ENCODE measurements at regions not wholly inside any gene's neighbourhood (a gene's known extent, or its start where the extent isn't known, plus 50 kb on each side); places are given as distances from the start of the nearest gene placed in this dataset.

DNA sequence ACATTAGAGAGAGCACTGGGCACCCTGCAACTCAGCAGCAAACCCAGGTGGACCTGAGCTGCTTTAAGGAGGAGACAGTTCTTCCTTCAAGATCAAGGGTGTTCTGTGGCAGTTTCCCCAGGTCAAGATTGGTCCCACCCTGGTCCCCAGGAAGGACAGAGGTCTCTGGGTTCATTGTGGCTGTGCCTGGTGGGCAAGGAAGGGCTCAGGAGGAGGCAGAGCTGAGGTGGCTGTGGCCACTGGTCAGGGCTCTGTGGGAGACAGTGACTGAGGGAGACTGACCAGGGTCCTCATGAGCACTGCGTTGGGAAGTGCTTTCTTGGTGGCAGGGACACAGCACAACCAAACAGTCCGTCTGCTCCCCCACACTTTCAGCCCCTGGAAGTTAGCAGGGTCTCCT, 141.3 kb downstream of the FCRL5 start:
- TF ChIP-seq, protein P1, sequence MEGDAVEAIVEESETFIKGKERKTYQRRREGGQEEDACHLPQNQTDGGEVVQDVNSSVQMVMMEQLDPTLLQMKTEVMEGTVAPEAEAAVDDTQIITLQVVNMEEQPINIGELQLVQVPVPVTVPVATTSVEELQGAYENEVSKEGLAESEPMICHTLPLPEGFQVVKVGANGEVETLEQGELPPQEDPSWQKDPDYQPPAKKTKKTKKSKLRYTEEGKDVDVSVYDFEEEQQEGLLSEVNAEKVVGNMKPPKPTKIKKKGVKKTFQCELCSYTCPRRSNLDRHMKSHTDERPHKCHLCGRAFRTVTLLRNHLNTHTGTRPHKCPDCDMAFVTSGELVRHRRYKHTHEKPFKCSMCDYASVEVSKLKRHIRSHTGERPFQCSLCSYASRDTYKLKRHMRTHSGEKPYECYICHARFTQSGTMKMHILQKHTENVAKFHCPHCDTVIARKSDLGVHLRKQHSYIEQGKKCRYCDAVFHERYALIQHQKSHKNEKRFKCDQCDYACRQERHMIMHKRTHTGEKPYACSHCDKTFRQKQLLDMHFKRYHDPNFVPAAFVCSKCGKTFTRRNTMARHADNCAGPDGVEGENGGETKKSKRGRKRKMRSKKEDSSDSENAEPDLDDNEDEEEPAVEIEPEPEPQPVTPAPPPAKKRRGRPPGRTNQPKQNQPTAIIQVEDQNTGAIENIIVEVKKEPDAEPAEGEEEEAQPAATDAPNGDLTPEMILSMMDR (IDR thresholded peaks at IDR 0.05; ENCODE audit: control extremely low read depth, extremely low read depth, low read depth, missing control alignments): no peak
- no peak for DNase-seq (ENCODE audit: extremely low spot score)
- ChIA-PET POLR2A (no interaction called here), CTCF (interaction anchor here (1.1 kb wide), 1 partner anchor 8 kb away, joined by 3 read pairs; no protein-coding TSS in a partner anchor)

DNA sequence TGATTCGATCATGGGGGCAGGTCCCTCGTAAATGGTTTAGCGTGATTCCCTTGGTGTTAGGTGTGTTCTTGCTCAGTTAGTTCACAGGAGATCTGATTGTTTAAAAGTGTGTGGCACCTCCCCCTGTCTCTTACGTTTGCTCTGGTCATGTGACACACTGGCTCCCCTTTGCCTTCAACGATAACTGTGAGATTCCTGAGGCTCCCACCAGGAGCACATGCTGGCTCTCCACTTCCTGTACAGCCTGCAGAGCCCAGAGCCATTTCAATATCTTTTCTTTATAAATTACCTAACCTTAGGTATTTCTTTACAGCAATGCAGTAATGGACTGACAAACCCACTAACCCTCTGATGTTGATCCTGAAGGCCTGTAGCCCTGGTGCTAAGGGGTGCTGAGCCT, 141.9 kb downstream of the FCRL5 start:
- TF ChIP-seq, protein P1 (IDR thresholded peaks at IDR 0.05; ENCODE audit: control extremely low read depth, extremely low read depth, low read depth, missing control alignments): no peak
- ChIA-PET CTCF (no interaction called here), POLR2A (no interaction called here)
- DNase-seq (ENCODE audit: extremely low spot score): no peak

DNA sequence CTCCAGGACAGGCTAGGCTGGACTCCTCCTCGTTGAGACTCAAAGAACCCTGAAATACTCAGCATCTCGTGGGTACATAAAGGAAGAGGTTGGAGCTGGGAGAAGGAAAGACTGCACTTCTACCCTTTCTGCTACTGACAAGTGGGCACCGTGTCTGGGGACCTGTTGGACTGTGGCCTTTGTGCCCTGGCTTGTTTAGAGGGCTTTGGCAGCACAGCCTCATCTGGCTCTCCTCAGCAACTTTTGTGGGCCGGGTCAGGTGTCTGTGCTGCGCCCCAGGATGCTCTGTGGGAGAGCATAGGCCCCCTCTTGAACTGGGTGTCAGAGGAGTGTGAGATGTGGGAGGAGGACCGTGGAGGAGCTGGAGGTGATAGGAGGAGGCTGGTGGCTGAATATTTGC, 142.4 kb downstream of the FCRL5 start:
- TF ChIP-seq, protein P1 (IDR thresholded peaks at IDR 0.05; ENCODE audit: control extremely low read depth, extremely low read depth, low read depth, missing control alignments): no peak
- ChIA-PET POLR2A (no interaction called here), CTCF (no interaction called here)
- DNase-seq (ENCODE audit: extremely low spot score): no peak

DNA sequence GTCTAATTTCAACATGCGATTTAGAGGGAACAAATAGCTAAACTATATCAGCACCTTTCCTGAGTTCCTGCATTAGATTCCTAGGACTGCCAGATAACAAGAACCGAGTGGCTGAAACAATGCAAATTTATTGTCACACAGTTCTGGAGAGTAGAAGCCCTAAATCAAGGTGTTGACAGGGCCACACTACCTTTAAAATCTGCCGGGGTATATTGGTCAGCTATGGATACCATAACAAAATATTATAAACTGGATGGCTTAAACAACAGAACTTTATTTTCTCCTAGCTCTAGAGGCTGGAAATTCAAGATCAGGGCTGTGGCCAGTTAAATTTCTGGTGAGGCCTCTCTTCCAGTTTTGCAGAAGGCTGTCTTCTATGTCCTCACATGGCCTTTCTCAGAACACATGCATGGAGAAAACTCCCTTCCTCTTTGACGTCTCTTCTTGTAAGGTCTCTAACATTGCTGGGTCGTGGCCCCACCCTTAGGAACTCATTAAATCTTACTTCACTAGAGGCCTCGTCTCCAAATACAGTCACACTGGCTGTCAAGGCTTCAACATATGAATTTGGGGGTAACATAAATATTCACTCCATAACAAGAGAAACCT, 144.3 kb downstream of the FCRL5 start:
- CTCF ChIA-PET: interaction anchor here (1.5 kb wide), 1 partner anchor 37 kb away, joined by 4 read pairs; no protein-coding TSS in a partner anchor
- POLR2A ChIA-PET: no interaction called here
- DNase-seq (ENCODE audit: extremely low spot score): no peak
- TF ChIP-seq, protein P1 (IDR thresholded peaks at IDR 0.05; ENCODE audit: control extremely low read depth, extremely low read depth, low read depth, missing control alignments): no peak

DNA sequence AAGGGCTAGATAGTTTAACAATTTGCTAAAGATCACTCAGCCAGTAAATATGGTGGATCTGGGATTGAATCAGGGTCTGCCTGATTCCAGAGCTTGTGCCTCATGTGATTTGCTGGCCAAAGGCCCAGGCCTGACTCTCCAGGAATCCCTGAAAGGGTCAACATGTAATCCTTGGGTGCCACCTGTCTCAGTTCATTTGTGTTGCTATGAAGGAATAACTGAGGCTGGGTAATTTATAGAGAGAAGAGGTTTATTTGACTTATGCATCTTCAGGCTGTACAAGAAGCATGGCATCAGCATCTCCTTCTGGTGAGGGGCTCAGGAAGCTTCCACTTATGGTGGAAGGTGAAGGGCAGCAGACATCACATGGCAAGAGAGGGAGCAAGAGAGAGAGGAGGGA, 144.9 kb downstream of the FCRL5 start:
- CTCF ChIA-PET: interaction anchor here (1.5 kb wide), 1 partner anchor 36 kb away, joined by 4 read pairs; no protein-coding TSS in a partner anchor
- POLR2A ChIA-PET: no interaction called here
- TF ChIP-seq, protein P1 (IDR thresholded peaks at IDR 0.05; ENCODE audit: control extremely low read depth, extremely low read depth, low read depth, missing control alignments): no peak
- DNase-seq (ENCODE audit: extremely low spot score): no peak

DNA sequence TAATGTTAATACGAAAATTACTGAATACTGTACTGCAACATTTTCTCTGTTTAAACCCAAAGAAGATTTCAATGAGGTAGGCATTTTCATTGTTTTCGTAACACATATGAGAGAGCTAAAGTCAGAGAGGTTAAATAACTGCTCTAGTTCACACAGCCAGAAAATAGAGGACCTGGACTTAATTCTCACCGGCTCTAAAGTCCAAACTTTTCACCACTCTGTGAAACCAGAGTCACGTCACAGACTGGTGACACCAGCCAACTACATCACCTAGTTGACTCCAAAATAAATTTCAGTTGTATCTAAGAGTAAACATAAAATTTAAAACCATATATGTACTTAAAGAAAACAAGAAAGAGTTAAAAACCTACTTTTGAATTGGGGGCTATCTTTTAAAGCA, 146.7 kb downstream of the FCRL5 start:
- ChIA-PET CTCF (interaction anchor here (0.8 to 2.2 kb wide), 4 partner anchors 8 to 90 kb away, joined by 3 to 7 read pairs (median 3); no protein-coding TSS in a partner anchor), POLR2A (no interaction called here)
- TF ChIP-seq, protein P1 (IDR thresholded peaks at IDR 0.05; ENCODE audit: control extremely low read depth, extremely low read depth, low read depth, missing control alignments): no peak
- DNase-seq (ENCODE audit: extremely low spot score): no peak

Measured in GM10248 (cell line).